ENCODE measurements at regions not wholly inside any gene's neighbourhood (a gene's known extent, or its start where the extent isn't known, plus 50 kb on each side); places are given as distances from the start of the nearest gene placed in this dataset.
A peak's percentile ranks its signal among the peaks of the same experiment; 100 is the strongest.

DNA sequence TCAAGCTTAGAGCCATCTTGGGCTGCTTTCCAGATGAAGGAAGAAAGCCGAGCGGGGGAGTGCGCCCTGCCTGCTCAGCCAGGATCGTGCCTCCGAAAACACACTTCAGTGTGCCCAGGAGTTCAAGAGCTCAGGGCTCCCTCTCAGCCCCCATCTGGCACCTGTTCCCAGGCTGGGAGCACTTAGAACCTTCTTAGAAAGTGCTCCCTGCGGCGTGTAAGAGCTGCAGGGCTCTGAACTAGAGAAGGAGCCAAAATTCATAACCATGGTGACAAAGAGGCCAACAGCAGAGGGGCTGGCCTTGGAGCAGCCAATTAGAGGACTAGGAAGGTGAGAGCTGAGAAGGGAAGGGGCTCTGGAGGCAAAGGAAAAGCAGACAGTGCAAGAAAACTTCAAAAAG is 59.0 kb upstream of the TNRC6C start:
- Histone ChIP-seq H3K4me3 (ENCODE audit: low read length) (no peak overlapping the region), H3K36me3 (ENCODE audit: control insufficient read depth in 2 of 3, insufficient read depth in 3 of 3, low read length in 3 of 3) (no peaks in the 10 kb centered on the region), H3K27ac (ENCODE audit: low read depth, low read length) (no peak overlapping the region), H3K9me3 (ENCODE audit: control insufficient read depth in 2 of 3, low read length in 3 of 3) (no peaks in the 10 kb centered on the region), H3K27me3 (ENCODE audit: control insufficient read depth in 2 of 2, insufficient read depth in 2 of 2, low read length in 2 of 2) (no peaks in the 10 kb centered on the region), H3K4me1 (ENCODE audit: control insufficient read depth in 2 of 2, insufficient read depth in 2 of 2, low read length in 2 of 2) (no peaks in the 10 kb centered on the region)
- no peak for ATAC-seq
- H3K9me3 Mint-ChIP-seq, result no peaks in the 10 kb centered on the region
- H3K36me3 Mint-ChIP-seq, result no peaks in the 10 kb centered on the region
- H3K27me3 Mint-ChIP-seq, result peaks cover 0 to 27% (median 0%) of the 10 kb centered on the region in 5 donors
- H3K4me3 Mint-ChIP-seq, result no peak overlapping the region
- ChIA-PET CTCF (no interaction called here), POLR2A (interaction anchor here (0.9 to 1.6 kb wide), 2 partner anchors 16 to 58 kb away, joined by 3 to 7 read pairs; partner anchors contain the start of gene TNRC6C)
- H3K27ac Mint-ChIP-seq, result no peak overlapping the region
- H3K4me1 Mint-ChIP-seq, result peaks cover 3 to 17% (median 12%) of the 10 kb centered on the region in 7 donors
- DNase-seq, result no peak
- intact Hi-C loops (cut with micrococcal nuclease), result no loop called here

DNA sequence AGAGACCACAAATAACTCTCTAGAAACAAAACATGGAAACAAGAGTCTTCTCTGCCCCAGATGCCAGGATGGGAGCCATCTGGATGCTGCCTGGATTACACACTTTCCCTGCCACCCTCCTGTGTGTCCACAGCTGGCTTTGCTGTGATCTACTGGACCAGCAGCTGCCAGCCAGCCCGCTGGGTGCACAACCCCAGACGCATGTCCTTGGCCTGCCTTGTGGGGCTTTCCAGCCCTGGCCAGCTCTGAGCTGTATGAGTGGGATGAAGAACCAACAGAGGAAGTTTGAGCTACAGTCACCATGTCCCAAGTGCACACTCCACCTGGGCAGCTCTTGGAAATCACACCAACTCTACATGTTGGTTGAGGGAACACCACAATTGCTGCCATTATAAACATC is 57.0 kb upstream of the TNRC6C start:
- no peaks in the 10 kb centered on the region for H3K9me3 Mint-ChIP-seq
- H3K27ac Mint-ChIP-seq, result peak overlapping the region in 1 of 9 donors; percentile 49
- intact Hi-C loops (cut with micrococcal nuclease), result no loop called here
- H3K4me1 Mint-ChIP-seq, result peaks cover 2 to 17% (median 12%) of the 10 kb centered on the region in 7 donors
- DNase-seq (no peak), ATAC-seq (no peak)
- no peaks in the 10 kb centered on the region for H3K27me3 ChIP-seq (ENCODE audit: control insufficient read depth in 2 of 2, insufficient read depth in 2 of 2, low read length in 2 of 2)
- no peaks in the 10 kb centered on the region for H3K9me3 ChIP-seq (ENCODE audit: control insufficient read depth in 2 of 3, low read length in 3 of 3)
- H3K36me3 ChIP-seq (ENCODE audit: control insufficient read depth in 2 of 3, insufficient read depth in 3 of 3, low read length in 3 of 3), result no peaks in the 10 kb centered on the region
- no peak overlapping the region for H3K4me3 ChIP-seq (ENCODE audit: low read length)
- POLR2A ChIA-PET, result interaction anchor here (1.2 kb wide), 1 partner anchor 10 kb away, joined by 4 read pairs; no protein-coding TSS in a partner anchor
- H3K27me3 Mint-ChIP-seq, result peaks cover 0 to 33% (median 0%) of the 10 kb centered on the region in 5 donors
- no peaks in the 10 kb centered on the region for H3K36me3 Mint-ChIP-seq
- H3K4me3 Mint-ChIP-seq, result no peak overlapping the region
- H3K4me1 ChIP-seq (ENCODE audit: control insufficient read depth in 2 of 2, insufficient read depth in 2 of 2, low read length in 2 of 2), result no peaks in the 10 kb centered on the region
- no peak overlapping the region for H3K27ac ChIP-seq (ENCODE audit: low read depth, low read length)
- CTCF ChIA-PET, result interaction anchor here (0.6 to 1.1 kb wide), 2 partner anchors 359 to 738 kb away, joined by 3 read pairs; no protein-coding TSS in a partner anchor

DNA sequence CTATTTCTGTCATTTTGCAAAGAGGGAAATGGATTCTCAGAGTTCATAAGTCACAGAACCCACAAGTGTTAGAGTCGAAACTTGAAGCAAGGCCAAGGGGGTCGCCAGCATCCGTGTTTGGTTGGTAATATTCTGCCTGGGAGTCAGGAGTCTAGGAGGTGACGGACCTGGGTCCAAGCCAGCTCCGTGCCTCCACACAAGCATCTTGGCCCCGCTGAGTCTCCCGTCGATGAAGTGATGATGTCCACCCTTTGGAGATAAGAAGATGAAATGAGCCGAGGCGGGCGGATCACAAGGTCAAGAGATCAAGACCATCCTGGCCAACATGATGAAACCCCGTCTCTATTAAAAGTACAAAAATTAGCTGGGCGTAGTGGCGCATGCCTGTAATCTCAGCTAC is 53.2 kb upstream of the TNRC6C start:
- no peak for DNase-seq
- Mint-ChIP-seq H3K27me3 (peaks cover 0 to 37% (median 0%) of the 10 kb centered on the region in 5 donors), H3K36me3 (no peaks in the 10 kb centered on the region), H3K27ac (peak overlapping the region in 1 of 9 donors; percentile 6), H3K4me1 (peaks cover 0 to 8% (median 0%) of the 10 kb centered on the region in 7 donors), H3K4me3 (no peak overlapping the region), H3K9me3 (no peaks in the 10 kb centered on the region)
- no peaks in the 10 kb centered on the region for H3K27me3 ChIP-seq (ENCODE audit: control insufficient read depth in 2 of 2, insufficient read depth in 2 of 2, low read length in 2 of 2)
- ChIA-PET CTCF (no interaction called here), POLR2A (no interaction called here)
- H3K4me1 ChIP-seq (ENCODE audit: control insufficient read depth in 2 of 2, insufficient read depth in 2 of 2, low read length in 2 of 2), result no peaks in the 10 kb centered on the region
- no peaks in the 10 kb centered on the region for H3K36me3 ChIP-seq (ENCODE audit: control insufficient read depth in 2 of 3, insufficient read depth in 3 of 3, low read length in 3 of 3)
- no peak for ATAC-seq
- no peak overlapping the region for H3K27ac ChIP-seq (ENCODE audit: low read depth, low read length)
- H3K4me3 ChIP-seq (ENCODE audit: low read length), result no peak overlapping the region
- H3K9me3 ChIP-seq (ENCODE audit: control insufficient read depth in 2 of 3, low read length in 3 of 3), result no peaks in the 10 kb centered on the region
- intact Hi-C loops (cut with micrococcal nuclease), result no loop called here

DNA sequence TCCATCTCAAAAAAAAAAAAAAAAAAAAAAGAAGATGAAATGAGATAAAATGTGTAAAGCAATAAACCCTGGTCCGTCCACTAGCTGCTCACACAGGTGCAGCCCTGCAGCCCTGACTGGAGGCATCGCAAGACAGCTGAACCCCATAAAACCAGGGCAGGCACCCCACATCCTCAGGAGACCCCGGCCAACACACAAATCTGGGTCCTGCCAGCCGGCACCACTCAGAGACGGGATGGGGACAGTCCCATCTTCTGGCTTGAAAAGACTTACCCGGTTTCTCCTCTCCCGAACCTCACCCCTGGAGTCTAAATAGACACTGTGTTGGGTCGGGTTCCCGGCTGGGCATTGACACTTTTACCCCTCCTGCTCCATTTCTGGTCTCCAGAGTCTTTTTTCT is 52.7 kb upstream of the TNRC6C start:
- H3K4me3 Mint-ChIP-seq, result no peak overlapping the region
- Histone ChIP-seq H3K4me1 (ENCODE audit: control insufficient read depth in 2 of 2, insufficient read depth in 2 of 2, low read length in 2 of 2) (no peaks in the 10 kb centered on the region), H3K4me3 (ENCODE audit: low read length) (no peak overlapping the region), H3K27ac (ENCODE audit: low read depth, low read length) (no peak overlapping the region), H3K36me3 (ENCODE audit: control insufficient read depth in 2 of 3, insufficient read depth in 3 of 3, low read length in 3 of 3) (no peaks in the 10 kb centered on the region), H3K27me3 (ENCODE audit: control insufficient read depth in 2 of 2, insufficient read depth in 2 of 2, low read length in 2 of 2) (no peaks in the 10 kb centered on the region), H3K9me3 (ENCODE audit: control insufficient read depth in 2 of 3, low read length in 3 of 3) (no peaks in the 10 kb centered on the region)
- no peaks in the 10 kb centered on the region for H3K9me3 Mint-ChIP-seq
- DNase-seq, result no peak
- H3K27ac Mint-ChIP-seq, result no peak overlapping the region
- intact Hi-C loops (cut with micrococcal nuclease), result no loop called here
- H3K36me3 Mint-ChIP-seq, result no peaks in the 10 kb centered on the region
- peaks cover 0 to 39% (median 0%) of the 10 kb centered on the region in 5 donors for H3K27me3 Mint-ChIP-seq
- peaks cover 0 to 8% (median 0%) of the 10 kb centered on the region in 7 donors for H3K4me1 Mint-ChIP-seq
- ChIA-PET POLR2A (no interaction called here), CTCF (no interaction called here)
- ATAC-seq, result no peak

DNA sequence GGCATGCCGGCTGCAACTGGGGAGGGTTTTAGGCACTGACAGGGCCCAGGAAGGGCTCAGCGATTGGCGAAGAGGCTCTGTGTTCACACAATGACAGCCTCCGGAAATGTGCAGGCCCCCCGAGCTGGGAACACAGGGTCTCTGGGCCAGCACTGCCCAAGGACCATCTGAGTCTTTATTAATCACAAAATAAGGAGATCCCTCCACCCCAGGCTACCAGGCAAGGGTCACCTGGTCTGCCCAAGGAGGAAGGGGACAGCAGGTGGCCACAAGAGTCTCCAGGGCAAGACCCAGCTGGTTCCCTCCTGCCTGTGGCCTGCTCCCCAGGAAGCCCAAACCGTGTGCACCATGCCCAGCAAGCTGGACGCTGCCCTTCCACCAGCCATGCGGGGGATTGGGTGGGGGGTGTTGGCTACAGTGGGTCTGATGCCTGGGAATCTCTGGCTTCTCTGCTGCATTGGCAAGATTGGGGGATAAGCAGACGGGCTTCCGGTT is 52.1 kb upstream of the TNRC6C start:
- H3K27ac ChIP-seq (ENCODE audit: low read depth, low read length), result no peak overlapping the region
- H3K9me3 Mint-ChIP-seq, result peaks cover 0 to 1% (median 0%) of the 10 kb centered on the region in 11 donors
- intact Hi-C loops (cut with micrococcal nuclease), result no loop called here
- DNase-seq (no peak), ATAC-seq (no peak)
- H3K27ac Mint-ChIP-seq, result no peak overlapping the region
- CTCF ChIA-PET, result no interaction called here
- POLR2A ChIA-PET, result interaction anchor here (0.5 to 1.6 kb wide), 2 partner anchors 38 to 52 kb away, joined by 3 to 6 read pairs; partner anchors contain the start of gene TNRC6C
- no peaks in the 10 kb centered on the region for H3K9me3 ChIP-seq (ENCODE audit: control insufficient read depth in 2 of 3, low read length in 3 of 3)
- peaks cover 0 to 8% (median 0%) of the 10 kb centered on the region in 7 donors for H3K4me1 Mint-ChIP-seq
- H3K4me3 ChIP-seq (ENCODE audit: low read length), result no peak overlapping the region
- no peaks in the 10 kb centered on the region for H3K36me3 Mint-ChIP-seq
- H3K27me3 ChIP-seq (ENCODE audit: control insufficient read depth in 2 of 2, insufficient read depth in 2 of 2, low read length in 2 of 2), result no peaks in the 10 kb centered on the region
- H3K27me3 Mint-ChIP-seq, result peaks cover 0 to 39% (median under 1%) of the 10 kb centered on the region in 5 donors
- no peak overlapping the region for H3K4me3 Mint-ChIP-seq
- H3K36me3 ChIP-seq (ENCODE audit: control insufficient read depth in 2 of 3, insufficient read depth in 3 of 3, low read length in 3 of 3), result no peaks in the 10 kb centered on the region
- H3K4me1 ChIP-seq (ENCODE audit: control insufficient read depth in 2 of 2, insufficient read depth in 2 of 2, low read length in 2 of 2), result no peaks in the 10 kb centered on the region

DNA sequence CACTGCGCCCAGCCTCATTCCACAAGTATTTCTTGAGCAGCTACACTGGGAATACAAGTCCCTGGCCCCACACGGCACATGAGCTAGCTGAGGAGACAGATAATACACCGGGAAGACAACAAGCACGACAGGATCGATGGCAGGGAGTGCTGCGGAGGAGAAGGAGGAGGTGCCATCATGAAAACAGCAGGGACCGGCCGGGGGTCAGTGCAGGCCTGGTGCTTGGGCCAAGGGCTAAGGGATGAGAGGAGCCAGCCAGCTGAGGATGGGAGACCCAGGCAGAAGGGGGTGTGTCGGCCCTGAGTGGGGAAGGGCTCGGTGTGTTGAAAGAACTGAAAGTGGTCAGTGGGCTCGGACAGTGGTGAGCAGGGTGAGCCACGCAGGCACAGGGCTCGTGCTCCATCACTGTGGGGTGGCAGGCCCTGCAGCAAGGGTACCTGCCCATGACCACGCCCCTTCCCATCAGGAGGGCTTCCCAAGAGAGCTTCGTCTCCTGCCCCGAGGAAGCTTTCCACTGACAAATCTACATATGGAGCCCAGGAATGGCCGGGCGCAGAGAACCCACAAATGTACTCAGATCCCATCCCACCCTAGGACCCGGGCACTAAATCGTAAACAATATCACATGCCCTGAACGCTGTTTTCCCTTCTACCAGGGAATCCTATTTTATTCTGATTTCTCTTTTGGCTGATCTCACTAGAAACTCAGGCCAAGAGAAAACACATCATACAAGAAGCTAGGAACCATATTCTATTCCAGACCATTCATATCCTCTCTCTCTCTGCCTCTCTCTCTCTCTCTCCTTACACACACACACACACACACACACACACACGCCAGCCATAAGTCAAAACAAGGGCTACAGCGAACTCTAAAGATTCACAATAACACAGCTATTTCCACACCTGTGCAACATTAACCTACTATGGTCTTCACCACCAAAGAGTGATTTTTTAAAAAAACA is 50.7 kb upstream of the TNRC6C start:
- H3K4me3 ChIP-seq (ENCODE audit: low read length), result no peak overlapping the region
- H3K27me3 Mint-ChIP-seq, result peaks cover 0 to 44% (median 3%) of the 10 kb centered on the region in 5 donors
- H3K4me1 ChIP-seq (ENCODE audit: control insufficient read depth in 2 of 2, insufficient read depth in 2 of 2, low read length in 2 of 2), result no peaks in the 10 kb centered on the region
- ATAC-seq, result no peak
- H3K27me3 ChIP-seq (ENCODE audit: control insufficient read depth in 2 of 2, insufficient read depth in 2 of 2, low read length in 2 of 2), result no peaks in the 10 kb centered on the region
- H3K4me1 Mint-ChIP-seq, result peaks cover 0 to 3% (median 0%) of the 10 kb centered on the region in 7 donors
- H3K36me3 ChIP-seq (ENCODE audit: control insufficient read depth in 2 of 3, insufficient read depth in 3 of 3, low read length in 3 of 3), result no peaks in the 10 kb centered on the region
- H3K36me3 Mint-ChIP-seq, result no peaks in the 10 kb centered on the region
- no peak for DNase-seq
- no peak overlapping the region for H3K4me3 Mint-ChIP-seq
- intact Hi-C loops (cut with micrococcal nuclease), result no loop called here
- POLR2A ChIA-PET, result interaction anchor here (0.8 to 1.6 kb wide), 2 partner anchors 38 to 51 kb away, joined by 3 to 6 read pairs; partner anchors contain the start of gene TNRC6C
- H3K9me3 Mint-ChIP-seq, result peaks cover 0 to 5% (median 0%) of the 10 kb centered on the region in 11 donors
- no peak overlapping the region for H3K27ac Mint-ChIP-seq
- H3K9me3 ChIP-seq (ENCODE audit: control insufficient read depth in 2 of 3, low read length in 3 of 3), result no peaks in the 10 kb centered on the region
- CTCF ChIA-PET, result interaction anchor here (0.6 kb wide), 2 partner anchors 19 to 115 kb away, joined by 3 to 4 read pairs; no protein-coding TSS in a partner anchor
- H3K27ac ChIP-seq (ENCODE audit: low read depth, low read length), result no peak overlapping the region
